ENCODE measurements at regions not wholly inside any gene's neighbourhood (a gene's known extent, or its start where the extent isn't known, plus 50 kb on each side); places are given as distances from the start of the nearest gene placed in this dataset.

DNA sequence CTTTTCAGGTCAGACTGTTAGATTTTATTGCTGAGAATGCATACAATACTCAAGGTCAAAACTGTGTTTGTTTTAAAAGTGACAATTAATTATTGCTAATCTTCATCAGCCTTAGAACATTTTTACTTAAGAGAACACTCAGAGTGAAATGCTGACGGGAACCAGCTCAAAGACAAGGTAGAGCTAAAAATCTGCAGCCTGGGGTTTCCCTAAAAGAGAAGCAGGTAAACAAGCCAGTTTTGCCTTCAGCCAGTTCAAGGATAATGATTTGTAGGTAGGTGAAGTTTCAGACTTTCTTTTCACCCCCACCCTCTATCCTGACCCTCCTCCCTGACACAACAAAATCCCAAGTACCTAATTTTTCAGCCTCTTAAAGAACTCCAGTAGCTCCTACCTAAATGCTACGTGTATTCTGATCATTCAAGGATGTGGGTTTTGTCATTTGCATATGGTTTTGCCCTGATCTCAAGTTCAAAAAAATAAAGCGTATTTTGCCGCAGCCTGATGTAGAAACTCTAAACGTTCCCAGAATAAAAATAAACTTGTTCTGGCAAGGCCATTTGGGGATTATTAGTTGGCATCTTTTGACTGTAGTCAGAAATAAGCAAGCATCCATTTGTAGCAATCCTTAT, 407.2 kb downstream of the EFNA5 start:
- no peak for DNase-seq (ENCODE audit: low spot score)

DNA sequence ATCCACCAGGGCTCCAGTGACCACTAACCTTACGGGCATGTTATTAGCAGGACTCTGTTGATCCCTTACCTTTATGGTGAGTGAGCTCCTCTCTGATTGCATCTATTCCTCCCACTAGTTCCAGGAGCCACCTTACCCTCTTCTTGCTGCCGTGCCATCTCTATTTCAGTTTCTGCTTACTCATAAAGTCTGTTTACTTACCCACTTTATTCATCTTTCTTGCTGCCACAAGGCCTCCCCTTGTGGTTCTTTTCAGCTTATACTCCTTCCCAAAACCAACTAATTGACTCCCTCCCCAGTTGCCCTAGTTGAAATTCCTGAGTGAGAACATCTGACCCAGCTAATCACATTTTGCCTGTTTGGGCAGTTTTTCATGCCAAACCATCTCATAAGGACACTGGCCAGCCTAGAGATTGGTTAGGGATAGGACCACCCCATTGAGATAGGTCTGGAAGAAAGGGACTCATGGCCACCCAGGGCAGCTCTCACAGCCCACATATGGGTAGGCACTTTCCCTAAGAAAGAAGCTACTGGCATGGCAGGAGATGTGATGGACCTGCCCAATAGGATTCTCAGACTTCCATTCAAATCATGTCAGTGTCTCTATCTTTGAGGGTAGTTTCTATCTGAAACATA, 412.7 kb downstream of the EFNA5 start:
- no peak for DNase-seq (ENCODE audit: low spot score)

DNA sequence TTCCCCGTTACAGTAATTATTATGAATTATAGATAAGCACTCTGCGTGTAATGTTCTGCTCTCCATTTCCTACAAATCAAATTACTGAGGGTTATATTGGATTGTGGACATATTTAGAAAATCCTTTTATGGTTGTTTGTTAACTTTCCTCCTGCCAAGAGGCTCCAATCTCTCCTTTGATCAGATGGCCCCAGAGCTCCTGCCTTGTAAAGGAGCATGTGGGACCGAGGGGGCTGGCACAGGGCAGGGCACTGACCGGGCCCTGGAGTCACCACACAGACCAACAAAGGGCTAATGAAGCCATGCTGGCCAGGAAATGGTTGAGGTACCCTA, 415.9 kb downstream of the EFNA5 start:
- no peak for DNase-seq (ENCODE audit: low spot score)

- DNase-seq (ENCODE audit: low spot score) = no peak
Measured at GRCh38 chr5:107254214-107254901, 416.4 kb downstream of the EFNA5 start.

DNA sequence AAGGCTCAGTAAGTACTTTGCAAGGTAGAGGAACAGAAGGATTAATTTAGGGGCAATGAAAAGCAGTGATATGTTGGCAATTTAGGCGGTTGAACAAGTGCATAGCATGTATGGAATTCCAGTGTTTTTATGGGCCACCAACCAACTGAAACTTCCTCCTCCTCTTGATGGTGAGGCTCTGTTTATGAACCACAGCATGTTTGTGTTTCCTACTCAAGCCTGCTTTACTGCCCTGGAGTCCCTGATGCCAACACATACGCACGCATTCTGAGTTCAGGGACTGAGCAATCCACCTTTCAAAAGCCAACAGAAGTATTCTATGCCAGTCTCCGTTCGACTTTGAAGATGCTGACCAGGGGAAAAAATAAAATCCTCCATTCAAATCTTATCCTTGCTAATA, 417.5 kb downstream of the EFNA5 start:
- no peak for DNase-seq (ENCODE audit: low spot score)

- no peak for DNase-seq (ENCODE audit: low spot score)
Measured at GRCh38 chr5:107251151-107251550, 419.6 kb downstream of the EFNA5 start.

GRCh38 chr5:107248066-107248695, 422.6 kb downstream of the EFNA5 start:
- DNase-seq (ENCODE audit: low spot score) = peak; percentile 80

DNA sequence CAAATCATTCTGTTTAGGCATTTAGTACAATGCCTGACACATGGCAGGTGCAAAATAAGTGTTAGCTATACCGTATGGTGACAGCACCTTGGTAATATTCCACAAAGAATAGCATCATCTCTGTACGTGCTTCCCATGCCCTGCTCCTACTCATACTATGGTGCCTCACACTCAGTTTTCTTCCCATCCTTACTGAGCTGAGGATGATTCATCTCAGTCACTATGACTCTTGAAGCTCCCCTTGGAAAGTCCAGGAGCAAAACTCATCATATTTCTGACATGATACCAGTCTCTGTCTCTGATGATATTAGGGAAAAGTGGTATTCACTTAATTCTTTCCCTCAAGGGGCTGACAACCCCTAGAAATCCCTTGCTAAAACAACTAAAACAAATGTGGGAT, 423.3 kb downstream of the EFNA5 start:
- no peak for DNase-seq (ENCODE audit: low spot score)

DNA sequence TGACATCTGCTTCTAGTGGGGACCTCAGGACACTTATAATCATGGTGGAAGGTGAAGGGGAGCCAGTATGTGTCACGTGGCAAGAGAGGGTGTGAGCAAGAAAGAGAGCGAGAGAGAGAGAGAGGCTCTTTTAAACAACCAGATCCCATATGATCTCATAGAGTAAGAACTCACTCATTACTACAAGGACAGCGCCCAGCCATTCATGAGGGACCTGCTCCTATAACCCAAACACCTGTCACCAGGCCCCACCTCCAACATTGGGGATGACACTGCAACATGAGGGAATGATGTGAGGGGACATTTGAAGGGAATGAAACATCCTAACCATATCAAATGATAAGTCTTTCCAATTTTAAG, 427.5 kb downstream of the EFNA5 start:
- no peak for DNase-seq (ENCODE audit: low spot score)

DNA sequence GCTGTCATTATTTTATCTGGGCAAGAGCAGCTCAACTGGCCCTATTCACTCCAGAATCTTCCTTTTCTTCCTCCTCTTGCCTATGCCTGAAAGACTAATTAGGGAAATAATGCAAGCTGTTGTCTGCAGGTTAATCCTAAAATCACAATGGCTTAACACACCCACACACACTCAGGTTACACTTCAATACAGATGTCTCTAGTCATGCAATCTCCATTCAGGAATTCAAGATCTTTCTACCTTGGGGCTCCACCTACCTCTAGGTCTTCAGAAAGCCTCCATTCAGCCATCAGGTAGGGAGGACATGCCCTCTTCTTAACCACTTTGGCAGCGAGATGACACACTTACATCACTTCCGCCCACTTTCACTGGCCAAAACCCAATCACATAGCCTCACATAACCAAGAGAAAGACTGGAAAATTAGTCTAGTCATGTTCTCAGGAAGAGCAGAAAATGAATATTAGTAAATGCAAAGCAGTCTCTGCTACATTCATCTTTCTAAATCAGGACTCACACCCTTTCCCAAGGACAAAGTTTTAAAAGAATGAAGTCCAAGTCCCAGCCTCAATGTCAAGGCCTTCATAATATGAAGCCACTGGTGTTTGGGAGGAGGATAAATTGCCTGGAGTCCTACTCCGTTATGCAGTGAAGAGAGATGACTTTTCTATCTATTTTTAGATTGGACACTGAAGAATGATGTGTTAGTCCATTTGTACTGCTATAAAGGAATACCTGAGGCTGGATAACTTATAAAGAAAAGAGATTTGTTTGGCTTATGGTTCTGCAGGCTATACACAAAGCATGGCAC, 428.1 kb downstream of the EFNA5 start:
- DNase-seq (ENCODE audit: low spot score) = peak; percentile 25

GRCh38 chr5:107241841-107242240, 428.9 kb downstream of the EFNA5 start:
- DNase-seq (ENCODE audit: low spot score) = no peak

DNA sequence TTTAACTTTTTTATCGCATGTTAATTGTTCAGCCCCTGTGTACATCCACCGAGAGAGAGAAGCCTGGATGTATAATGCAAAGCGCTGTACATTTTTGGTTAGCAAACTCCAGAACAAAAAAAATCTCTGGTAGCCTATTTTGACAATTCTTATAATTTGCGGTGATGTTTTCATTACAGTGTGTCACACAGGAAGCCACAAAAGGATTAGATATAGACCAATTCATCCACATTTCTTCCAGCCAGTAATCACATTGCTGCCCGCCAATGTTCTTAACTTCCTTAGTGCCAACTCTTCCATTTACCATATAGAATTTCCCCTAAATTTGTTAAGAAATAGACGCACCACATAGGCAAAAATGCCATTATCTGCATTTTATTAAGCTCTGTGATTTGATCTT, 435.6 kb downstream of the EFNA5 start:
- DNase-seq (ENCODE audit: low spot score) = no peak

DNA sequence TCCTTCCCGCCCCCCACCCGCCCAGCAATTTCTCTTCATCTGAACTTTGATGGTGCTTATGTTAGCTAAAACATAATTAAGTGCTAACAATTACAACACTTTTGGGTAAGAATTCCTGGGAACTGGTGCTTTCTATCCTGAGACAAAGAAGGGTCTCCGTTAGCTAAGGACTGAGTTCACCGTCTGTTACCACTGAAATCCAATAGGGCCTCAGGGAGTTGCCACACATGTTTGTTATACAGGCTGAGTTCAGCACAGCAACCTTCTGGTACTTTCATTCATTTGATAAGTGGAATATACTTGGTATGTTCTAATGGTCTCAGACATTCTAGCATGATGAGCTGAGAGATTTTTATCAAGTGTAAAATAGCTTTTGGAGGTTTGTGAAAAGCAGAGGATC, 437.9 kb downstream of the EFNA5 start:
- no peak for DNase-seq (ENCODE audit: low spot score)

DNA sequence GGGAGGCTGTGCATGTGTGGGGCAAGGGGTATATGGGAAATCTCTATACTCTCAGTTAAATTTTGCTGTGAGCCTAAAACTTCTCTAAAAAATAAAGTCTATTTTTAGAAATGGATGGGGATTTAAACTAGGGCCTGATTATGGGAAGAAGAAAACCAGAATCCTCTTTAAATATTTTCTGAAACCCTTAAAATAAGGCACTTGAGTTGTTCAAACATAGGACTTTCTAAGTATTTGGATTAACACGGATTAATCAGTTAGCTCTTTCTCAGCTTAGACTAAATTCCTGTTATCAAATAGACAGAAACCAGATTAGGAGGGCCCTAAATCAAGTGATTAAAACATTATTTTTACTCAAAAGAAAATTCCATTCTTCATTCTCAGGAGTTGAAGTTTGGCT, 438.4 kb downstream of the EFNA5 start:
- no peak for DNase-seq (ENCODE audit: low spot score)

DNA sequence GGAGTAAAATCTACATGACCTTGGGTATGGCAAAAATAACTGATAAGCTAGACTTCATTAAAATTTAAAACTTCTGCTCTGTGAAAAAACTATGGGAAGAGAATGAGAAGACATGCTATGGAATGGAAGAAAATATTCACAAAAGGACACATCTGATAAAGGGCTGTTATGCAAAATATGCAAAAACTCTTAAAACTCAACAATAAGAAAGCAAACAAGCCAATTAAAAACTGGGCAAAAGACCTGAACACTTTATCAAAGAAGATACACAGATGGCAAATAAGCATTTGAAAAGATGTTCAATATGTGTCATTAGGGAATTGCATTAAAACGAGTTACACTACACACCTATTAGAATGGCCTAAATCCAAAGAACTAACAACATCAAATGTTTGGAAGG, 439.5 kb downstream of the EFNA5 start:
- no peak for DNase-seq (ENCODE audit: low spot score)

DNA sequence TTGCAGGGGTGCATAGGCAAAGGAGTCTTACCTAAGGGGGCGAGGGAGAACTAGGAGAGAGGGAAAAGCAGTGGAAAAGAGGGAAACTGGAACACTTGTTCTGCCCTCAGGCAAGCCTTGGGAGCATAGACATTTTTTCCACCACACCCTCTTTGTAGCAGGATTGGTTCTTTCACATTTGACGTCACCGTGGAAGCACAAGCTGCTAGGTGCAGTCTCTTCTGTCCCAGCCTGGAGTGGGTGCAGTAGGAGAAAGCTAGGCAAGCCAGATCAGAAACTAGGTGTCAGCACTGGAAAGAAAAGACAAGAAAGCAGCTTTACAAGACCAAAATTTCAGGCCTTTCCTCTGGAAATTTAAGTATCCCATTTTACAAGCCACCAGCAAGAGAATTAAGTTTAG, 440.4 kb downstream of the EFNA5 start:
- no peak for DNase-seq (ENCODE audit: low spot score)

- no peak for DNase-seq (ENCODE audit: low spot score)
Measured at GRCh38 chr5:107228226-107228625, 442.5 kb downstream of the EFNA5 start.

DNA sequence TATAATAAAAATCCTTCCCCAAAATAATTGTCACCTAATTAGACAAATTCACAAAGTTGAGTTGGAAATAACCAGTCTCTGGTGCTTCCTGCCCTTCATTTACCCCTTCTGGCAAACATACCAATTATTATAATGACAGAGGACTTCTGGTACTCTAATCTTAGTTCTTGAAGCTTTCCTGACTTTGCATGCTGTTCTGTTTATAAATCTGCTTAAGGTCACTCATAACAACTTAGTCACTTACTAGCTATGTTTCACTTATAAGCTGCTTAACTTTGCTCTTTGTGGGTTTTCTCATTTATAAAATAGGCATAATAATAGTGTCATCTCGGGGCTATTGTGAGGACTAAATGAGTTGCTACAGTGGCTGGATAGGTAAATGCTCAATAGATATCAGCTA, 446.5 kb downstream of the EFNA5 start:
- DNase-seq (ENCODE audit: low spot score) = no peak

DNA sequence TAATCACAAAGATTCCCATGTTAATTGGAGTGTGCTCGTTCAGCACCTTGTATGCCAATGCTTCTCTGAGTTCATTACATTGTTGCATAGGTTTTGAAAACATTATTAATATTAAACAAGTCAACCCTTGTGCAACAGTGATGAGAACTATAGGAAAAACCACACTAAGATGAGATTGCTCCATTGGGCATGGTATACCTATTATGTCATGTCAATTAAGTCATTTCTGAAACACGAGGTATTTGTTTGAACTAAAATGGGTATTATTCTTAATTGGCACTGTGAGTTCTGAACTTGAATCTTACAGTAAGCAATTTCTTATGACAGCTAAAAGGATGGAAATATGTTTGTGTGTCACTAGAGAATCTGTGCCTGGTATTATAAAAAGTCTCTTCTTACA, 447.7 kb downstream of the EFNA5 start:
- DNase-seq (ENCODE audit: low spot score) = no peak

- DNase-seq (ENCODE audit: low spot score) = no peak
Measured at GRCh38 chr5:107219993-107220392, 450.7 kb downstream of the EFNA5 start.

DNA sequence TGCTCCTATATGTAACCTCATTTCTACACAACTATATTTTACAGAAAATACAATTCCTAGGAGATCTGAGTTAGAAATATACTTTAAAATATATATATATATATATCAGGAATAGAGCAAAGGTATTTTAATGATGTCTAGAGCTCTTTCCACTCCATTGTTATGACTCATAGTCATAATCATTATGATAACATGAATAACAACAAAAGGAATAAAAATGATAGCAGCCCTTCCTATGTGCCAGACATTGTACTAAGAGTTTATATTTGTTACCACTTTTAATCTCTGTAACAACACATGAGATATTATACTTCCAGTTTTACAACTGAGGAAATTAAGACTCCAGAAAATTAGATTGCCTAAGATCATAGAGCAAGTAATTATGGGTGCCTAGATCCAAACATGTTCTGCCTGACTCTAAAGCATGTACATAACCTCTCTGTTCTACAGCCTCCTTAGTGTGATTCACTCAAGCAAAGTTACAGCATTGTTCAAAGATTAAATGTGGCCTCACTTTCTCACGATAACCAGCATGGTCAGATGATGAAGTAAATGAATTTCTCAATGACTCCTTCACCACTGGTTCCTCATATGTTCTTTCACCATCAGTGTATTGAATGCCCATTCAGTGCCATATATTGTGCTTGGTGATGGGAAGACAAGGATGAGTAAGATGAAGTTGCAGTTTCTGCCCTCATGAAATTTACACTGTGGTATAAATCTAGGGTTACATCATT, 452.1 kb downstream of the EFNA5 start:
- DNase-seq (ENCODE audit: low spot score) = no peak

DNA sequence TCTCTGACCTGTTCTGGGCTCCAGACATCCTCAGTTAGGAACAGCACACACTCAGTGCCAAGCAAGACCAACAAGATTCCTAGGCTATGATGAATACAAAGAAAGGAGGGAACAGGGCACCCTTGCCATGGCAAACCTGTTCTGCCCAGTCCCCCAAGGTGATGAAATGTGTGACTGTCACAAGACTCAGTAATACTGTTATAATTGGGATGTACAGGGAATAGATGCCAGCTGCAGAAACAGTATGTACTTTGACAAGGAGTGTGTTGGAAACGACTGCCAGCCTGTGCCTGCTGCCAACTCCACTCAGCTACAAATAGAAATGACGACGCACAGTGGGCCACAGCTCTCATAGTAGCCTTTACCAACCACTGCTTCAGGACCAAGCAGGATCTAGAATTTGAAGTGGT, 453.0 kb downstream of the EFNA5 start:
- no peak for DNase-seq (ENCODE audit: low spot score)
